Hepatic stellate cell (primary cell): ENCODE measurements at regions not wholly inside any gene's neighbourhood (a gene's known extent, or its start where the extent isn't known, plus 50 kb on each side); places are given as distances from the start of the nearest gene placed in this dataset.
"Not testable (repeated sequence)": the region's sequence is repeated elsewhere in the genome, so short reads cannot be mapped to it uniquely, and the experiment has no call there.

Source experiments
- DNase-seq: peaks from one replicate; pipeline ENCODE4 v3.0.0; 2011; ENCODE audit warnings: low spot score

- DNase-seq: peak; percentile 35
Measured at GRCh38 chr4:56575820-56576429, 70.3 kb downstream of the ARL9 start.

GRCh38 chr4:56592417-56592816, 86.8 kb downstream of the ARL9 start:
- not testable (repeated sequence) for DNase-seq
